Activated CD4-positive, alpha-beta T cell treated with anti-CD3 and anti-CD28 coated beads, Interleukin-10, Interleukin-2, amounts not matched to agents 100 ng/mL and 50 ng/mL, durations not matched to agents 16 hours and 8 hours (primary cell): ENCODE measurements at regions not wholly inside any gene's neighbourhood (a gene's known extent, or its start where the extent isn't known, plus 50 kb on each side); places are given as distances from the start of the nearest gene placed in this dataset.
"Not testable (repeated sequence)": the region's sequence is repeated elsewhere in the genome, so short reads cannot be mapped to it uniquely, and the experiment has no call there.

Source experiments
- DNase-seq: peaks from one replicate; pipeline ENCODE4 v3.0.0-alpha.2; 2020

- DNase-seq: no peak
These were observed 186.2 kb upstream of the SVIL start for GRCh38 chr10:29820890-29821461.

- no peak for DNase-seq
These were observed 182.2 kb upstream of the SVIL start for GRCh38 chr10:29816801-29817558.

GRCh38 chr10:29815572-29815971, 180.8 kb upstream of the SVIL start:
- no peak for DNase-seq

- peak; percentile 79 for DNase-seq
These were observed 177.1 kb upstream of the SVIL start for GRCh38 chr10:29811751-29812427.

- DNase-seq: no peak
These were observed 176.0 kb upstream of the SVIL start for GRCh38 chr10:29810816-29811215.

DNA sequence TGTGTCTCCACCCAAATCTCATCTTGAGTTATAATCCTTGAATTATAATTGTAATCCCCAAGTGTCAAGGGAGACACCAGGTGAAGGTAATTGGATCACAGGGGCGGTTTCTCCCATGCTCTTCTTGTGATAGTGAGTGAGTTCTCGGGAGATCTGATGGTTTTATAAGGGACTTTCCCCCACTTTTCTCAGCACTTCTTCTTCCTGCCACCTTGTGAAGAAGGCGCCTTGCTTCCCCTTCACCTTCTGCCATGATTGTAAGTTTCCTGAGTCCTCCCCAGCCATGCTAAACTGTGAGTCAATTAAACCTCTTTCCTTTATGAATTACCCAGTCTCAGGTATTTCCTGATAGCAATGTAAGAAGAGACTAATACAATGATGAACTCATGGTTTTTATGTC, 175.5 kb upstream of the SVIL start:
- not testable (repeated sequence) for DNase-seq

GRCh38 chr10:29809383-29809782, 174.6 kb upstream of the SVIL start:
- no peak for DNase-seq

DNA sequence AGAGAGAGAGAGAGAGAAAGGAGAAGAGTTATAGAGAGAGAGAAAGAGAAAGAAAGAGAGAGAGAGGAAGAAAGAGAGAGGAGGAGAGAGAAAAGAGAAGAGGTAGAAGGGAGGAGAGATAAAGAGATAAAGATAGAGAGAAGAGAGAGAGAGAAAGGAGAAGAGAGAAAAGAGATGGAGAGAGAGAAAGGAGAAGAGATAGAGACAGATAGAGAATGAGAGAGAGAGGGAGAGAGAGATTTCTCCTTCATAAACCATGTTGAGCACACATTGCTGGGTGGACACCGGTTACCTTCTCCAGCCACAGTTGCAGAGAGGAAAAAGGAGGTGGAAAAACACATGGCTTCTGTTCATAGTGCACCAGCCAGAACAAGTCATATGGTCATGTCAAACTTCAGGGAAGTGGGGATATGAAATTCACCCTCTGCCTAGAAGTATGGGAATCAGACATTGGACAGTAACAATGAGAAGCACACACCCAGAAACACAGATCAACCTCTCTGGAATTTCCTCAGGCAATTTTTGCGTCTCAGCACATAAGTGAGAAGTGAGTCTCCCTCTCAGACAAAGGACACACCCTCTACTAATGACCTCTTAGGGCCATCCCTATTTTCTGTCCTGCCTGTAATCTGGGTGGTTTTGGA, 172.5 kb upstream of the SVIL start:
- DNase-seq: no peak

GRCh38 chr10:29806350-29806788, 171.6 kb upstream of the SVIL start:
- no peak for DNase-seq

GRCh38 chr10:29805134-29805723, 170.5 kb upstream of the SVIL start:
- no peak for DNase-seq

GRCh38 chr10:29804025-29804852, 169.5 kb upstream of the SVIL start:
- DNase-seq: peak; percentile 48

DNA sequence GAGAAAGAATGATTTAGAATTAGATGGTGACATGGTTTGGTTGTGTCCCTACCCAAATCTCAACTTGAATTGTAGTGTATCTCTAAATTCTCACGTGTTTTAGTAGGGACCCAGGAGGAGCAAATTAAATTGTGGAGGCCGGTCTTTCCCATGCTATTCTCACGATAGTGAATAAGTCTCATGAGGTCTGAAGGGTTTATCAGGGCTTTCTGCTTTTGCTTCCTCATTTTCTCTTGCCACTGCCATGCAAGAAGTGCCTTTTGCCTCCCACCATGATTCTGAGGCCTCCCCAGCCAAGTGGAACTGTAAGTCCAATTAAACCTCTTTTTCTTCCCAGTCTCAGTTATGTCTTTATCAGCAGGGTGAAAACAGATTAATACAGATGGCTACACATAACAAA, 167.4 kb upstream of the SVIL start:
- no peak for DNase-seq

- DNase-seq: no peak
These were observed 164.3 kb upstream of the SVIL start for GRCh38 chr10:29798921-29799690.

DNA sequence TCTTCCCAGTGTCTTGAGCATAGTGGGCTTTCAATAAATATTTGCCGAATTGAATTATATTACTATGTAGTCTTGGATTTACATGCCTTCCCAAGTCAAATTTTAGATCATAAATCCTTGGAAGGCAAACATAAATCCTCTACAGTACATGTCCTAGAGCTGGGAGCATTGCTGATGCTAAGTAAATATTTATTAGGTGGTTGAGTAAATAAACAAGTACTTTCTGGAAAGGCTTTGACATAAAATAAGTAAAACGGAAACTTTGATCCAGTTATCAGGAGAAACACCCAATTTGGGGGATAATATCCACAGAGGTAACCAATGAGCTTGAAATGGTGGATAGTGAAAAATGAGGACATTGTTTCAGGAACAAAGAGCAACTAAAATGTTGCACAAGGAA, 162.8 kb upstream of the SVIL start:
- DNase-seq: no peak

DNA sequence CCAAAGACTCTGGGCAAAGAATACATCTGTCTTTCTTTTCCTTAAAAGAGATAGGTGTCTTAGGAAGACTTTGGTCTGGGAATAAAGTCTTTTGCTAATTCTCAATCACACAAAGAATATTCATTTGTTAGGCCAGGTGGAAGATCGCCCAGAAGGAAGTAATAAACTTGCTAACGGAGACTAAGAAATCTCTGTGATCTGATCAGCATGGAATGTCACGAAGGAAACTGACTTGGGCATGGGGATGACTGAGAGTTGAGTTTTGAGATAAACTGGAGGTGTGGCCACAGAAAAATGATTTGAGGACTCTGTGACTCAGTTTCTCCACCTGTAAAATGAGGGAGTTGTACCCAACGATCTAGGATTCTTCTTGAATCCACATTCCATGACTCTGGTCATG, 161.1 kb upstream of the SVIL start:
- DNase-seq: no peak

- DNase-seq: no peak
These were observed 160.2 kb upstream of the SVIL start for GRCh38 chr10:29794776-29795611.

GRCh38 chr10:29791773-29792172, 157.0 kb upstream of the SVIL start:
- no peak for DNase-seq

DNA sequence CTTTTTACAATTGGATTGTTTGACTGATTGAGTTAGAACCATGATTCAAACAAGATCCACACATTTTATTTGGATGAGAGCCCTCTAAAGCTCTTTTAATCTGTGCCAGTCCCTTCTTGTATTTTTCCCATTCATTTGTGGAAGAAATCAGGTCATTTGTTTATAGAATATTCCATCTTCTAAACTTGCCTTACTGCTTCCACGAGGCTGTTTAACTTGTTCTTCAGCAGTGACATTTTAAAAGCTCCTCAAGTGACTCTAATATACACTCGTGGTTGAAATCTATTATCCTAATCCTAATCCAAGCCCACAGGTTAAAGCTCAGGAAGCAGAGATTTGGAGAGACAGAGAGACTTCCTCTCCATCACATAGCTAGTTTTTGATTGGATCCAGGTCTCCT, 155.4 kb upstream of the SVIL start:
- no peak for DNase-seq

- DNase-seq: no peak
These were observed 153.3 kb upstream of the SVIL start for GRCh38 chr10:29788113-29788512.

DNA sequence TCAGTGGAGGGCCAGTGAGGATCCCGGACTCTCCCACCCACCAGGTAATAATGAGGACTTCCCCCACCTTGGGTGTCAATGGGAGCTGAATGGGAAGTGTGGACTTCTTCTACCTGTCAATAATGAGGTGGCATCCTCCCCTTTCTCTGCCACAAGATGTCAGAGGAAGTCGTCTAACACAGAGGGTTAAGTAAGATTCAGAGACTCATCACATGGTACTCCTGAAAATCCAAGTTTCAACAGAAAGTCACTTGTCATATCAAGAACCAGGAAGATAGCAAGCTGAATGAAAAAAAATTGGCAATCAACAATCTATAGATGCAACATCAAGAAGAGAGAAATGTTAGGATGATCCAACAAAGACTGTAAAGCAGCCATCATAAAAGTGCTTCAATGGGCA, 150.9 kb upstream of the SVIL start:
- no peak for DNase-seq
